B cell (primary cell): ENCODE measurements at regions not wholly inside any gene's neighbourhood (a gene's known extent, or its start where the extent isn't known, plus 50 kb on each side); places are given as distances from the start of the nearest gene placed in this dataset.

Experiments used
- ATAC-seq: fragments of 200-7000 bp; cut with Tn5 transposase; one replicate; pipeline ENCODE4 v1.10.0; 2021; ENCODE audit warnings: low read depth, mild to moderate bottlenecking, moderate number of reproducible peaks, moderate library complexity
- CTCF ChIA-PET: fragments of 350-600 bp; sonication (Branson Sonifier 250); formaldehyde crosslinking; loops from one replicate; lab custom pipeline; 2021; ENCODE audit warnings: antibody characterized with exemption, inconsistent platforms; lab: Charles Lee
- POLR2A ChIA-PET: fragments of 350-600 bp; sonication (Branson Sonifier 250); formaldehyde crosslinking; loops from one replicate; lab custom pipeline; 2021; ENCODE audit warnings: antibody characterized with exemption; lab: Charles Lee
- DNase-seq: peaks from one replicate; pipeline ENCODE4 v3.0.0; 2013
- H2AFZ ChIP-seq: 2 replicates; pipeline ENCODE4 v1.6.1; 2012; ENCODE audit warnings: mild to moderate bottlenecking, low read depth, low read length; ENCODE audit not compliant: insufficient read depth, poor library complexity, severe bottlenecking
- H3K27ac ChIP-seq, 2 donors: 1 replicate in 1 of 2; 2 replicates in 1 of 2; pipeline ENCODE4 v1.5.1; 2012 to 2013; ENCODE audit warnings: low read length in 2 of 2, mild to moderate bottlenecking in 2 of 2, moderate library complexity in 1 of 2
- H3K27me3 ChIP-seq, 4 experiments: fragments of 200-600 bp in 1 of 4; sonication (generic) in 1 of 4; replicated peaks in 1 of 4; 1 replicate in 2 of 4; 2 replicates in 2 of 4; pipeline versions ENCODE4 v1.6.1 to v1.7.0; 2013 to 2016; ENCODE audit warnings: low read length in 3 of 4, mild to moderate bottlenecking in 2 of 4, mixed read lengths in 1 of 4, moderate library complexity in 1 of 4; ENCODE audit not compliant: insufficient read depth in 4 of 4, control insufficient read depth in 3 of 4; ENCODE audit errors: control extremely low read depth in 1 of 4
- H3K36me3 ChIP-seq, 2 experiments: replicated peaks in 1 of 2; 1 replicate in 1 of 2; 2 replicates in 1 of 2; pipeline versions ENCODE4 v1.6.1 to v1.7.1; 2013; ENCODE audit warnings: low read length in 1 of 2; ENCODE audit not compliant: insufficient read depth in 2 of 2, control insufficient read depth in 1 of 2; ENCODE audit errors: control extremely low read depth in 1 of 2, extremely low read depth in 1 of 2
- H3K4me1 ChIP-seq, 2 donors: fragments of 200-600 bp in 1 of 2; sonication (generic) in 1 of 2; 1 replicate in 1 of 2; 2 replicates in 1 of 2; pipeline versions ENCODE4 v1.5.1 to v1.6.1; 2013 to 2017; ENCODE audit warnings: low read length in 2 of 2; ENCODE audit not compliant: control insufficient read depth in 2 of 2, insufficient read depth in 2 of 2
- H3K4me2 ChIP-seq: replicated peaks from 2 replicates; pipeline ENCODE3; 2012; ENCODE audit warnings: mild to moderate bottlenecking, low read depth, low read length; ENCODE audit not compliant: poor library complexity, severe bottlenecking
- H3K4me3 ChIP-seq, 5 experiments: fragments of 200-600 bp in 1 of 5; sonication (generic) in 1 of 5; 1 replicate in 3 of 5; 2 replicates in 2 of 5; pipeline versions ENCODE4 v1.5.1 to v1.7.0; 2011 to 2016; ENCODE audit warnings: low read length in 4 of 5, mild to moderate bottlenecking in 4 of 5, low read depth in 2 of 5, control low read depth in 1 of 5, moderate library complexity in 1 of 5; ENCODE audit not compliant: insufficient read depth in 1 of 5; ENCODE audit errors: control extremely low read depth in 1 of 5, extremely low read depth in 1 of 5
- H3K79me2 ChIP-seq: fragments of 200-600 bp; sonication (generic); one replicate; pipeline ENCODE4 v1.6.0; 2016; ENCODE audit warnings: low read length; ENCODE audit not compliant: control insufficient read depth, insufficient read depth
- H3K9ac ChIP-seq: fragments of 200-600 bp; sonication (generic); 2 replicates; pipeline ENCODE4 v1.6.1; 2017; ENCODE audit warnings: mild to moderate bottlenecking, low read length, moderate library complexity
- H3K9me3 ChIP-seq, 3 donors: one replicate each; pipeline versions ENCODE4 v1.6.1 to v1.7.1; 2013; ENCODE audit warnings: low read length in 2 of 3; ENCODE audit not compliant: control insufficient read depth in 2 of 3, insufficient read depth in 1 of 3; ENCODE audit errors: control extremely low read depth in 1 of 3
- H4K20me1 ChIP-seq: 2 replicates; pipeline ENCODE4 v1.6.0; 2012; ENCODE audit warnings: mild to moderate bottlenecking, low read length; ENCODE audit not compliant: insufficient read depth, control insufficient read depth, poor library complexity, severe bottlenecking
- H3K27ac Mint-ChIP-seq: one replicate; pipeline ENCODE4 v1.8.0; 2021; ENCODE audit warnings: mixed read lengths
- H3K27me3 Mint-ChIP-seq: one replicate; pipeline ENCODE4 v1.8.0; 2021; ENCODE audit warnings: mixed read lengths
- H3K4me1 Mint-ChIP-seq: one replicate; pipeline ENCODE4 v1.8.0; 2021; ENCODE audit warnings: mixed read lengths
- H3K4me3 Mint-ChIP-seq: one replicate; pipeline ENCODE4 v1.8.0; 2021; ENCODE audit warnings: mixed read lengths
- H3K9me3 Mint-ChIP-seq: one replicate; pipeline ENCODE4 v1.8.0; 2022; ENCODE audit warnings: mixed read lengths; ENCODE audit not compliant: insufficient read depth
- EZH2 ChIP-seq: IDR thresholded peaks from 2 replicates; pipeline ENCODE4 v1.6.1; 2012; ENCODE audit warnings: borderline replicate concordance, low read depth, mild to moderate bottlenecking, moderate library complexity, low read length; ENCODE audit not compliant: insufficient read depth, poor library complexity, severe bottlenecking
- WGBS: methylation state at CpG from one replicate; pipeline ENCODE4 v1.1.5; 2013; ENCODE audit warnings: missing lambda C conversion rate; ENCODE audit not compliant: insufficient coverage; 5-methylcytosine and 5-hydroxymethylcytosine counted together
- intact Hi-C: fragments of 100-400 bp; cut with micrococcal nuclease; formaldehyde crosslinking; loops from one replicate; pipeline ENCODE4 v1.10.0; 2022
- TF ChIP-seq, protein P1 (sequence below): fragments of 200-600 bp; IDR thresholded peaks from one replicate; pipeline ENCODE4 v1.8.0; 2022; ENCODE audit warnings: antibody characterized with exemption, mild to moderate bottlenecking

DNA sequence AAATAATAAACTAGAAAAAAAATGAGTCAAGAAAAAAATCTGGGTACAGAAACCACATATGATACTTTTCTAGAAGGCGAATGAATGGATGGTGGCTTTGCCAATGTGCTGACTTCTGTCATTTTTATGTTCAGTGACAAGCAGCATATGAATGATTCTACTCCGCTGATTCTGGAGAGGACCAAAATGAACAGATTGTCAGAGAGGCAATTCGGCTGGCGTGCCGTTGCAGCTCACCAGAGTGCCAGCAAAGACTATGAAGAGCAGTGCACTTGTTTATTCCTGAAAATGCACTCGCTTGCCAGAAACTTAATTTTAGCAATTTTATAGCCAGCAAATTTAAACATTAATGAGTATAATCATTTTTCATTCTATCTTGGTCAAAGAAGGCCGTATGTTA, 105.9 kb upstream of the NYAP2 start:
- TF ChIP-seq, protein P1, sequence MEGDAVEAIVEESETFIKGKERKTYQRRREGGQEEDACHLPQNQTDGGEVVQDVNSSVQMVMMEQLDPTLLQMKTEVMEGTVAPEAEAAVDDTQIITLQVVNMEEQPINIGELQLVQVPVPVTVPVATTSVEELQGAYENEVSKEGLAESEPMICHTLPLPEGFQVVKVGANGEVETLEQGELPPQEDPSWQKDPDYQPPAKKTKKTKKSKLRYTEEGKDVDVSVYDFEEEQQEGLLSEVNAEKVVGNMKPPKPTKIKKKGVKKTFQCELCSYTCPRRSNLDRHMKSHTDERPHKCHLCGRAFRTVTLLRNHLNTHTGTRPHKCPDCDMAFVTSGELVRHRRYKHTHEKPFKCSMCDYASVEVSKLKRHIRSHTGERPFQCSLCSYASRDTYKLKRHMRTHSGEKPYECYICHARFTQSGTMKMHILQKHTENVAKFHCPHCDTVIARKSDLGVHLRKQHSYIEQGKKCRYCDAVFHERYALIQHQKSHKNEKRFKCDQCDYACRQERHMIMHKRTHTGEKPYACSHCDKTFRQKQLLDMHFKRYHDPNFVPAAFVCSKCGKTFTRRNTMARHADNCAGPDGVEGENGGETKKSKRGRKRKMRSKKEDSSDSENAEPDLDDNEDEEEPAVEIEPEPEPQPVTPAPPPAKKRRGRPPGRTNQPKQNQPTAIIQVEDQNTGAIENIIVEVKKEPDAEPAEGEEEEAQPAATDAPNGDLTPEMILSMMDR: no peak
- TF ChIP-seq EZH2: no peak
- Histone ChIP-seq H3K9me3 (no peaks in the 10 kb centered on the region), H3K4me1 (no peaks in the 10 kb centered on the region), H3K4me2 (no peak overlapping the region), H3K27me3 (no peaks in the 10 kb centered on the region), H3K36me3 (no peaks in the 10 kb centered on the region), H2AFZ (no peak overlapping the region), H3K27ac (no peak overlapping the region), H3K4me3 (no peak overlapping the region), H3K9ac (no peak overlapping the region), H3K79me2 (no peaks in the 10 kb centered on the region), H4K20me1 (no peaks in the 10 kb centered on the region)
- Mint-ChIP-seq H3K27me3 (peaks cover 7% of the 10 kb centered on the region), H3K4me1 (no peaks in the 10 kb centered on the region), H3K4me3 (no peak overlapping the region), H3K27ac (no peak overlapping the region), H3K9me3 (no peaks in the 10 kb centered on the region)
- WGBS: 92% methylated on average over 4 of the region's 7 CpGs
- CTCF ChIA-PET: no interaction called here
- ATAC-seq (no peak), DNase-seq (no peak)
- intact Hi-C loops: no loop called here
- POLR2A ChIA-PET: no interaction called here

- Histone ChIP-seq H2AFZ (no peak overlapping the region), H4K20me1 (no peaks in the 10 kb centered on the region), H3K27ac (no peak overlapping the region), H3K4me2 (no peak overlapping the region), H3K79me2 (no peaks in the 10 kb centered on the region), H3K4me1 (no peaks in the 10 kb centered on the region), H3K4me3 (no peak overlapping the region), H3K27me3 (peaks cover 0 to 2% (median under 1%) of the 10 kb centered on the region in 4 experiments), H3K9ac (no peak overlapping the region), H3K9me3 (no peaks in the 10 kb centered on the region), H3K36me3 (no peaks in the 10 kb centered on the region)
- DNase-seq (no peak), ATAC-seq (no peak)
- H3K27me3 Mint-ChIP-seq: peaks cover 7% of the 10 kb centered on the region
- intact Hi-C loops: no loop called here
- ChIA-PET CTCF (no interaction called here), POLR2A (no interaction called here)
- TF ChIP-seq, protein P1: no peak
- H3K4me3 Mint-ChIP-seq: no peak overlapping the region
- H3K27ac Mint-ChIP-seq: no peak overlapping the region
- WGBS: 100% methylated on average over 1 of the region's 8 CpGs
- H3K4me1 Mint-ChIP-seq: no peaks in the 10 kb centered on the region
- no peaks in the 10 kb centered on the region for H3K9me3 Mint-ChIP-seq
Measured at GRCh38 chr2:225290757-225291400, 108.6 kb upstream of the NYAP2 start.
